CD4-positive, alpha-beta T cell treated with Interleukin-4 for 1 hour (primary cell): ENCODE measurements at regions not wholly inside any gene's neighbourhood (a gene's known extent, or its start where the extent isn't known, plus 50 kb on each side); places are given as distances from the start of the nearest gene placed in this dataset.
"Not testable (repeated sequence)": the region's sequence is repeated elsewhere in the genome, so short reads cannot be mapped to it uniquely, and the experiment has no call there.

ENCODE experiments used
- DNase-seq, 2 donors: peaks; one replicate each; pipeline ENCODE4 v3.0.0-alpha.2; 2020 to 2022

DNA sequence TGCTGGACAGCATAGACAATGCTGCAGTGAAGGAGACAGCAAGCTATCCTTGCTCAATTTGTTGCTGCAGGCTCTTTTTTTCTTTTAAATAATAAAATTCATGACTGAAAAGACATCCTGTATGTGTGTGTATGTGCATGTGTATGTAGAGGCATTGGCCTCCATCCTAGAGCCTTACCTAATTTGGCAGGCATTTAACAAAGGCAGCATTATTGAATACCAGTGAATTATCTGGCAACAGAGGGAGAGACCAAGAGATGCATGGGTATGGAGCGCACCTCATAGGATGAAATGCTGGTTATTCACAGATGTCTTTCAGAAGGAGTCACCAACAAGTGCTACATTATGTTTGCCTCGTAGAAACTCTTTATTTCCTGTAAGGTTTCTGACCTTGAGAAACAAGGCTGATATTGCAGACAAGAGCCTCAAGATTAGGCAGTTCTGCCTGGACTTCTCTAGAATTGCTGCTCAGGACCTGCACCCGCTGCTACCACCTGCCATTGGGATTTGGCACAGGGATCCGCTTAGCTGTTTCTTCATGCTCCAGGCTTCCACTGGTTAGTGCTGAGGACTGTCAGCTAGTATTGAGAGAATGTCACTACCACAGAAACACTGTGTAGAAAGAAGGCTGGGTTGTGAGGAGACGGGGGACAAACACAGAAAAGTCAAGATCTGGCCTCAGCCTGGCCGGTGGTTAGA lies 247.7 kb upstream of the RFX3 start:
- no peak for DNase-seq

GRCh38 chr9:3769646-3770045 lies 243.8 kb upstream of the RFX3 start:
- DNase-seq = no peak

DNA sequence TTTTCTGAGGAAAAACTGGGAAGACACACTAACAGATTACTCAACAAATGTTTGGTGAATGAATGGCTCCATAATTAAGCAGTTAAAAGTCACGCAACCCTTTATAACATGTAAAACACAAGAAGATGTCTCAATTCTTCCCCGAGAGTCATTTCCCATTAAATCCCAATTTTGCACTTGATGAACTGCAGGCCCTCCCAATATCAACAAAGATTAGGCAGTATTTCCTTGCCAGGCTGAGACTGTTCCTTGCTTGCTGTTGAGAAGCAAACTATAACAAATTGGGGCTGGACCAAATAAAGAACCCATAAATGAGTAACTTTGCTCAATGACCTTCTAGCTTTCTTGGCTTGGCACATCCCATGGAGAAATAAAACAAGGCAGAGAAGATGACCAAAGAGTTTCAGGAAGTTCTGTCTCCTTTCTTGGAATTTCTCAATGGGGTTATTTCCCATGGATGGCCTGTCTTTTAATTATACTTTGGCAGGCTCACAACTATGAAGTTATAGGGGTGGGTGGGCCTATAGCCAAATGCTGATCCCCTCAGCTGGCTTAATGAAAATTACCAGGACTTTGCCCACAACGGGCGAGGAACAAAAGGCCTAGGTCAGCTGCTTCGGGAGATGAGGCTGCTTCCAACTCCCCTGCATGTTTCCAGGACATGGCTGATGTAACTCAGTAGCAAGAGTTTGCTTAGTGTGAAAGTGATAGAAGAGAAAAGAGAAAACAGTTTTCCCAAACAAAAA lies 243.1 kb upstream of the RFX3 start:
- no peak for DNase-seq

- no peak for DNase-seq
Measured at GRCh38 chr9:3768286-3768685, 242.5 kb upstream of the RFX3 start.

GRCh38 chr9:3762076-3762475 lies 236.3 kb upstream of the RFX3 start:
- no peak for DNase-seq

- no peak for DNase-seq
Measured at GRCh38 chr9:3760031-3760430, 234.2 kb upstream of the RFX3 start.

DNA sequence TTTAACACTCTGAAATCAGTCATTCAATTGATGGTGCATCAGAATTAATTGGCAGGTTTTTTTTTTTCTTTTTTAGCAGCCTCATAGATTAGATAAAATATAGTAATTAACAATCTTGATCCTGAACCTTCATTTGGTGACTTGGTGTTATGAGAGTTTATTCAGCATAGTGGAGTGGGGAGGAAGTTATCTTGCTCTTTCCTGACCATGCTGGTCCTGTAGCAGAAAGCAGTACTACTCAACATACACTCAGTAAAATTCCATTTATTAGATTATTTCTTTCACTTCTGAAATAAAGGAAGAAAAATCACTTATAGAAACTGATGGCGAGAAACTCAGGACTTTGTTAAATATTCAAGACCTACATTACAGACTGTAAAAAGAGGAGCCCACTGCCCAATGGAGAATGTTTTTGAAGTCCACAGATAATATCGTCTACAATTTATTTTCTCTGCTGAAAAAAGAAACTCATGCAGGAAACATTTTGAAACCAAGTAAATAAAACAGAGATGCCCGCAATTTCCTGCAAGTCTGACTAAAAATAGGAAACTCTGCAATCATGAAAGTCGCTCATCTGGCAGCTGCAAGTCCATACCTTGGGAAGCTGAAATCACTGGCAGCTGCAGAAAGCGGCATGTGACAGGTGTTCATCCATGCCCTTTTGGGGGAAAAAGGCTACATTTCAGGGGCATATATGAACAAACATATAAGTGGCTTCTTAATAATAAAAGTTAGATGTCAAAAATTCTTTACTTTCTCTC lies 233.2 kb upstream of the RFX3 start:
- DNase-seq = peak in 1 of 2 donors; percentile 3

GRCh38 chr9:3756071-3756470 lies 230.3 kb upstream of the RFX3 start:
- DNase-seq = no peak

GRCh38 chr9:3751125-3751758 lies 225.4 kb upstream of the RFX3 start:
- no peak for DNase-seq

GRCh38 chr9:3750321-3750720 lies 224.5 kb upstream of the RFX3 start:
- no peak for DNase-seq

DNA sequence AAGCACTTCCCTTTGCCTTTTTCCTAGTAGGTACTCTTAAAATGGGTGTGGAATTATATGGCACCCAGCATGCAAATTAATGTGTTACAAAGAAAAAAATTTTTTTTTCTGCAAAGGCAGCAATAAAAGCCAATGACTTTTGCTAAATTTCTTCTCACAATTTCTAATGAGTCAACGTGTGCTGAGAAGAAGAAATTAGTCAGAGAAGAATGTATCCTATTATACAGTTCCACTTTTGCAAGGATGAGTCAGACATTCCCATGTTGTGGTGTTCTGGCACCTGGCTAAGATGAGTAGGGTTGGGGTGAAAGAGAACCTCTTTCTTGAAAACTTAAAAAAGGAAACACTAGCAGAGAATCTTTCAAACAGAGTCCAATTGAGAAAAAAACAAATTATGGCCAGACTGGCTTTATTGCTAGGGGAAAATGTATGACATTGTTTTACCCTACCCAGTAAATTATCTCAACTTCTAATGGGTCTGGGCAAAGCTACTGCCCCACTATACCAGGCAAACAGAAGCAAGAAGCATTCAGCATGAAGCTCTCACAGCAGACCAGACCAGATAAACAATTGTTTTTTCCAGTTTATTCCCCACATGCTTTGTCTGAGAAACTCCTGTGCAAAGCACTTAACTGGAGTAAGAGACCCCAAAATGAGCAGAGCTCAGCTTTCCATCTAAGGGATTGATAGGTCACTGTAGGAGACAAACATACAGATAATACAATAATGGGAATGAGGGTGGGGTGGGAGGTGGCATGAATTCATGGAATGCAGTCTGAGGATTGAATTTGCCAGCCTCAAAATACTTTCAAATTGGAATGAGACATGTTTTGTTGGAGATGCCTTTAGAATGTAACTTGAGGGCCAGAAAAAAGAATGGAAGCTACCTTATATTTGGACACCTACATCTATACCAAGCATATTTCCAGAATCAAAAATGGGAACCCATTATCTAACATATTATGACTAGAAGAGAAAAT lies 220.8 kb upstream of the RFX3 start:
- no peak for DNase-seq

- no peak for DNase-seq
Measured at GRCh38 chr9:3743901-3744413, 218.2 kb upstream of the RFX3 start.

GRCh38 chr9:3742586-3742985 lies 216.8 kb upstream of the RFX3 start:
- no peak for DNase-seq

- DNase-seq = no peak
Measured at GRCh38 chr9:3741729-3742128, 215.9 kb upstream of the RFX3 start.

GRCh38 chr9:3740690-3741419 lies 215.1 kb upstream of the RFX3 start:
- no peak for DNase-seq

DNA sequence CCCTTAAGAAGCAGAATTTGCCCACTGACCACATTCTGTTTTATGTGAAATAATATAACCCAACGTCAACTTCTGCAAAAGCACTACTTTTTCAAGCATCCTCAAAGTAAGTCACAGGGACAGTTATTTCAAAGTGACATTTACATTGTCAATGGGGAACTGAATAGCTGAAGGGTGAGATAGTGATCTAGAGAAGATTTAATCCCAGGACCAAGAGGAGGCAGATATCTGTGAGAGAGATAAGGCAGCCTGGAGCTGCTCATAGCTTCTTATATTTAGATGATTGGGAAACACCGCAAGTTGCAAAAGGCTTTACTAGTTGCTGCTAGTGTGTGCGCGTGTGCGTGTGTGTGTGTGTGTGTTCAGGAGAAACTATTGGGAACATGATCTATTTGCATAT lies 210.4 kb upstream of the RFX3 start:
- no peak for DNase-seq

DNA sequence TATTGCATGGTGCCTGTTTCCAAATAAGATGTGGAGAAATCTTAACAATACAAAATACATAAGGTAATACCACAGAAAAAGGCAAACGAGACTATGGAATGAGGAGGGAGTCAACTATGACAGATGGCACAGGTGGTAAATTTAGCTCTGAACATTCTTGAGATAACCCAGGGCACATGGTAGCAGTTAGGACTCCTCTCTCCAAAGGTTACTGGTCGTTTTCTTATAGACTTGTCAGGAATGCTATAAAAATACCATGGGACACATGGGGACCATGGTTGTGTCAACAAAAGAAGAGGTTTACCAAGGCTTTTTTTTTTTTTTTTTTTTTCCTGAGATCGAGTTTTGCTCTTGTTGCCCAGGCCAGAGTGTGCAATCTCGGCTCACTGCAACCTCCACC lies 209.4 kb upstream of the RFX3 start:
- DNase-seq = no peak

- DNase-seq = not testable (repeated sequence)
Measured at GRCh38 chr9:3733527-3734262, 207.9 kb upstream of the RFX3 start.

GRCh38 chr9:3733039-3733408 lies 207.2 kb upstream of the RFX3 start:
- no peak for DNase-seq
